SK-N-SH treated with all-trans-retinoic acid at 6 μM for 48 hours (cell line): ENCODE measurements at regions not wholly inside any gene's neighbourhood (a gene's known extent, or its start where the extent isn't known, plus 50 kb on each side); places are given as distances from the start of the nearest gene placed in this dataset.

Experiments
- ARNTL ChIP-seq: fragments of 450-650 bp; formaldehyde crosslinking; IDR thresholded peaks from 2 replicates; pipeline ENCODE4 v1.5.0; 2020; ENCODE audit warnings: low read depth, mild to moderate bottlenecking, moderate library complexity, borderline replicate concordance
- RARB ChIP-seq: fragments of 250-450 bp; sonication (Bioruptor Pico); IDR thresholded peaks from 2 replicates; pipeline ENCODE4 v1.8.0; 2021; ENCODE audit warnings: mild to moderate bottlenecking, moderate library complexity
- SNAI2 ChIP-seq: fragments of 250-450 bp; sonication (Bioruptor Pico); IDR thresholded peaks from 2 replicates; pipeline ENCODE4 v1.5.0; 2020; ENCODE audit warnings: mild to moderate bottlenecking, moderate library complexity
- TSHZ2 ChIP-seq: fragments of 250-450 bp; sonication (Bioruptor Pico); IDR thresholded peaks from 2 replicates; pipeline ENCODE4 v1.5.0; 2020; ENCODE audit warnings: mild to moderate bottlenecking, moderate library complexity
- ZFP3 ChIP-seq: fragments of 250-450 bp; sonication (Bioruptor Pico); IDR thresholded peaks from 2 replicates; pipeline ENCODE4 v1.5.0; 2020; ENCODE audit warnings: mild to moderate bottlenecking, moderate library complexity
- ZNF70 ChIP-seq: fragments of 450-650 bp; formaldehyde crosslinking; IDR thresholded peaks from 2 replicates; pipeline ENCODE4 v1.5.0; 2020; ENCODE audit warnings: mild to moderate bottlenecking, moderate library complexity

GRCh38 chr9:108618906-108619550 lies 236.8 kb downstream of the ACTL7B start:
- TF ChIP-seq SNAI2: no peak
- TF ChIP-seq ZNF70 (CRISPR knock-in tag): no peak
- no peak for TF ChIP-seq RARB (CRISPR knock-in tag)
- TF ChIP-seq ARNTL (CRISPR knock-in tag): no peak
- TF ChIP-seq ZFP3: no peak
- no peak for TF ChIP-seq TSHZ2
